ENCODE measurements at regions not wholly inside any gene's neighbourhood (a gene's known extent, or its start where the extent isn't known, plus 50 kb on each side); places are given as distances from the start of the nearest gene placed in this dataset.

DNA sequence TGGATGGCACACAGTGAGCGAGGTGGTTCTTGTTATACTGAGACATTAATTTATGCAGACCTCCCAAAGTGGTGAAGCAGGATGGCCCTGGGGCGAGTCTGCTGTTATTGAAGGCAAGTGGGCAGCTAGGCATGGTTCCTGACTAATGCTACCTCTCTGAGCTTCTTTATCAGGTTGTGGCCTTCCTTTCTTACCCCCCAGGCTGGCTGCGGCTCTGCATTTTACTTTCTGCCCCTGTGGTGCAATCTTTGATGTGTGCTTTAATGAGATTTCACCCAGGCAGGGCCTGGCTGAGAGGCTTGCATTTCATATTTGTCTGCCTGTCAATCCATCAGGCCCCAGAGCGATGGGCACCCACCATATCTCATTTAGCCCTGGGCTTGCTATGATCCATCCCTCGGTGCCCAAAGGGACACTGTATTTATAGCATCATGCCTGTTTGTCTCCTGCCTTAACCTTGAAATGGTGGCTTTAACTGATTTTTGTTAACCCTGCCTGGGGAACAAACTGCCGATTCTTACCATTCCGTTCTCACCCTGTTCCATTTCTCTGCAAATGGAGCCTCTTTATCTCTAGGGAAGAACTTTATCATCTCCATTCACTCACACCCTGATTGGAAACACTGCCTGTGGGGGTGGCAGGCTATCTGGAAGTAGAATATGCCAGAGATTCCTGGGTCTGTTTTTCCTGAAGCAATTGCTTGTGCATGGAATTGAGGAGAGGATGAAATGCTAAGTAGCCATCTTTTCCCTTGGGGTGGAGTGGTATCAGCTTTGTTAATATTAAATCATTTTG lies 316.2 kb upstream of the THSD7B start:
- Histone ChIP-seq H3K27ac (no peak overlapping the region), H3K27me3 (no peaks in the 10 kb centered on the region), H3K4me1 (no peaks in the 10 kb centered on the region), H3K9me3 (no peaks in the 10 kb centered on the region), H3K36me3 (no peaks in the 10 kb centered on the region), H3K4me3 (no peak overlapping the region)
- TF ChIP-seq POLR2A (IDR thresholded peaks at IDR 0.05) (no peak), EP300 (IDR thresholded peaks at IDR 0.05) (no peak), POLR2AphosphoS5 (IDR thresholded peaks at IDR 0.05) (no peak)
- TF ChIP-seq, protein P1, sequence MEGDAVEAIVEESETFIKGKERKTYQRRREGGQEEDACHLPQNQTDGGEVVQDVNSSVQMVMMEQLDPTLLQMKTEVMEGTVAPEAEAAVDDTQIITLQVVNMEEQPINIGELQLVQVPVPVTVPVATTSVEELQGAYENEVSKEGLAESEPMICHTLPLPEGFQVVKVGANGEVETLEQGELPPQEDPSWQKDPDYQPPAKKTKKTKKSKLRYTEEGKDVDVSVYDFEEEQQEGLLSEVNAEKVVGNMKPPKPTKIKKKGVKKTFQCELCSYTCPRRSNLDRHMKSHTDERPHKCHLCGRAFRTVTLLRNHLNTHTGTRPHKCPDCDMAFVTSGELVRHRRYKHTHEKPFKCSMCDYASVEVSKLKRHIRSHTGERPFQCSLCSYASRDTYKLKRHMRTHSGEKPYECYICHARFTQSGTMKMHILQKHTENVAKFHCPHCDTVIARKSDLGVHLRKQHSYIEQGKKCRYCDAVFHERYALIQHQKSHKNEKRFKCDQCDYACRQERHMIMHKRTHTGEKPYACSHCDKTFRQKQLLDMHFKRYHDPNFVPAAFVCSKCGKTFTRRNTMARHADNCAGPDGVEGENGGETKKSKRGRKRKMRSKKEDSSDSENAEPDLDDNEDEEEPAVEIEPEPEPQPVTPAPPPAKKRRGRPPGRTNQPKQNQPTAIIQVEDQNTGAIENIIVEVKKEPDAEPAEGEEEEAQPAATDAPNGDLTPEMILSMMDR (IDR thresholded peaks at IDR 0.05) = no peak
- intact Hi-C loops (cut with DNase I) = no loop called here
- 67 to 75% methylated on average over 7 of the region's 7 CpGs for WGBS, 2 donors
- DNase-seq = no peak

DNA sequence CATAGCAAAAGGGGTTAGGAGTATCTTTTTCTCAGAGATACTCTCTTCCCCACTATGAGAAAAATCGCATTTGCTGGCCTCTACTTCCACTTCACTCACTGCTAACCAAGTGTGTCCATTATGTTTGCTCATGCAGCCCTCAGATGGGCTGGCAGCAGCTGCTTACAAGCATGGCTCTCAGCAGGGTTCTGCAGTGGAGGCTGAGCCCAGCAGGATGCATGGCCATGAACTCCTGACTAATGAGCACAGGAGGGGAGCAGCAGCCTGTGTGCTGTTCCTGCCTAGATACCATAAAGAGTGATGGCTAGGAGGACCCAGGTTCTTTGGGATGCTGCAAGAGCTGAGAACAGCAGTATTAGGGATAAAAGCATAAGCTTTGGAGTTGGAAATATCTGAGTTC lies 316.9 kb upstream of the THSD7B start:
- H3K27ac ChIP-seq = no peak overlapping the region
- no peak overlapping the region for H3K4me3 ChIP-seq
- no peaks in the 10 kb centered on the region for H3K4me1 ChIP-seq
- TF ChIP-seq EP300 (IDR thresholded peaks at IDR 0.05) (no peak), POLR2A (IDR thresholded peaks at IDR 0.05) (no peak), POLR2AphosphoS5 (IDR thresholded peaks at IDR 0.05) (no peak)
- TF ChIP-seq, protein P1 (IDR thresholded peaks at IDR 0.05) = no peak
- intact Hi-C loops (cut with DNase I) = no loop called here
- no peaks in the 10 kb centered on the region for H3K9me3 ChIP-seq
- no peaks in the 10 kb centered on the region for H3K36me3 ChIP-seq
- WGBS, 2 donors = 43 to 50% methylated on average over 1 of the region's 1 CpG
- no peak for DNase-seq
- H3K27me3 ChIP-seq = no peaks in the 10 kb centered on the region

DNA sequence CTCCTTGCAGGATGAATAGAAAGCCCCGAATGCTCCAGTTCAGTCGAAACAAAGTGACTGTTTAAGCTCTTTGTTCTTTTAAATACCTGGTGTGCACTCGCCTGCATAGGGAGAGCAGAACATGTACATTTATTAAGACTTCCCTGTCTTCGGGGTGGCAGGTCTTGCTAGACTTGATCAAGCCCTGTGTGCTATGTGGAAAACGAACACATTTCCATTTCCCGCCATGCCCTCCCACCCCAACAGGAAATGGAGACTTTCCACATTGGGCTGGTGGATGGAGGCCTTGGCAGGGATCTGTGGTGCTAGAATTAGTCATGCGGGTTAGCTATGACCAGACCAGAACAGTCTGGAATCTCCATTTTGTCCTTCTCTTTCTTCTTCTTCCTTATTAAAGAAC lies 321.0 kb upstream of the THSD7B start:
- WGBS, 2 donors = 89% methylated on average over 7 of the region's 7 CpGs
- H3K36me3 ChIP-seq = no peaks in the 10 kb centered on the region
- no peaks in the 10 kb centered on the region for H3K9me3 ChIP-seq
- H3K4me1 ChIP-seq = peaks cover 0 to 8% (median 0%) of the 10 kb centered on the region in 4 donors
- H3K27me3 ChIP-seq = no peaks in the 10 kb centered on the region
- no peak overlapping the region for H3K4me3 ChIP-seq
- no peak for DNase-seq
- TF ChIP-seq EP300 (IDR thresholded peaks at IDR 0.05) (no peak), POLR2A (IDR thresholded peaks at IDR 0.05) (no peak)
- no peak overlapping the region for H3K27ac ChIP-seq
- intact Hi-C loops (cut with DNase I) = no loop called here

DNA sequence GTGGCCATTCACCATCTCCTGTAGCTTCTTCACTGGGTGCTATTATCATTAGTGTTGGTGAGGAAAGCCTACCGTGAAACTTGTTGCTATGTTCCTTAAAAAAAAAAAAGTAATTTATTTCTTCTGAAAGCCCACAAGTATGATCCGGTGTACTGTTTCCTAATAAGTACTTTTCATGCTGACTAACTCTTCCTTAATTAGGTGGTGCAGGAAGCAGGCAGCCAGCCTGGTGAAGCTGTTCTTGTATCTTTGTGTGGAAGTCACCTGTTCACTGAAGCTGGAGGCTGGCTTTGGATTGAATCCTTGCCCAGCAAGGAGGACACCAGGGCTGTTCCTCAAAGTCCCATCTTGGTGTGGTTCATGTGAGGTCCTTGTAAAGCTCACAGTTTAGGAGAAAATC lies 321.7 kb upstream of the THSD7B start:
- intact Hi-C loops (cut with DNase I) = no loop called here
- H3K27ac ChIP-seq = no peak overlapping the region
- H3K36me3 ChIP-seq = no peaks in the 10 kb centered on the region
- no peak overlapping the region for H3K4me3 ChIP-seq
- TF ChIP-seq POLR2AphosphoS5 (IDR thresholded peaks at IDR 0.05) (no peak), EP300 (IDR thresholded peaks at IDR 0.05) (no peak), POLR2A (IDR thresholded peaks at IDR 0.05) (no peak)
- TF ChIP-seq, protein P1 (IDR thresholded peaks at IDR 0.05) = no peak
- no peaks in the 10 kb centered on the region for H3K27me3 ChIP-seq
- DNase-seq = no peak
- peaks cover 0 to 8% (median 0%) of the 10 kb centered on the region in 4 donors for H3K4me1 ChIP-seq
- H3K9me3 ChIP-seq = no peaks in the 10 kb centered on the region
- WGBS, 2 donors = 48 to 80% methylated on average over 2 of the region's 2 CpGs

DNA sequence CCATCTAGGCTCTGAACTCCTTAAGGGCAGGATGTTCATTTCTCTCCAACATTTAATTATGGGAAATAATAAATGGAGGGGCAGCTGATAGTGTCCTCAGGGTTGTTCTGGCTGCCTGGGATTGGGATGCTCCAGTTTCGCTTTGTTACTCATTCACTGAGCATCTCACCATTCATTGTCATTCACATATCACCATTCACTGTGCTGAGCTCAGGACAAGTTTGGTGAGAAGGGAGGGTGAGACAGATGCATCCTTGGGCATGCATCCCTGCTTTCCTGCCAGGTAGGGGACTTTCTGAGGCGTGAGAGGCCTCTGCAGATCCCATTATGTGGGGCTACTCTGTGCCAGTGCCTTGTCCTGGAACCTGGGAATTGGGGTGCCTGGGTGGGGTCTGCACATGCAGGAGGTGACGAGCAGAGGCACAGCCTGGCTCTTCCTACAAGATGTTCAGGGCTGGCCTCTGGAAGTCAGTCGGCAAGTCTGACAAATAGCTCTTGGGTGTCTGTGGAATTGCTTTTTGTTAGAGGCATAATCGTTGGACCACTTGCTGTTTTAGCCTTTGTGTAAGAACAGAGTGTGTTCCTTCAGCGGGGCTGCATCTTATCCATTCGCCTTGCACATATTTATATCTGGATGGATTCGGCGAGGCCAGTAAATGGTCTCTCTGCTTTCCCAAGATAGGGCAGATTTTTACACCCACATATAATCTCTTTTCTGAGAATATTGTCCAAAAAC lies 323.2 kb upstream of the THSD7B start:
- no peaks in the 10 kb centered on the region for H3K27me3 ChIP-seq
- WGBS, 2 donors = 75 to 87% methylated on average over 9 of the region's 9 CpGs
- H3K9me3 ChIP-seq = no peaks in the 10 kb centered on the region
- TF ChIP-seq EP300 (IDR thresholded peaks at IDR 0.05) (no peak), POLR2AphosphoS5 (IDR thresholded peaks at IDR 0.05) (no peak), POLR2A (IDR thresholded peaks at IDR 0.05) (no peak)
- TF ChIP-seq, protein P1 (IDR thresholded peaks at IDR 0.05) = no peak
- no peak overlapping the region for H3K4me3 ChIP-seq
- intact Hi-C loops (cut with DNase I) = no loop called here
- DNase-seq = no peak
- no peak overlapping the region for H3K27ac ChIP-seq
- H3K36me3 ChIP-seq = no peaks in the 10 kb centered on the region
- H3K4me1 ChIP-seq = peaks cover 0 to 8% (median 0%) of the 10 kb centered on the region in 4 donors
